GM23338 (cell line): ENCODE measurements at regions not wholly inside any gene's neighbourhood (a gene's known extent, or its start where the extent isn't known, plus 50 kb on each side); places are given as distances from the start of the nearest gene placed in this dataset.

ENCODE experiments used
- ATAC-seq: fragments of 200-7000 bp; cut with Tn5 transposase; 3 replicates; pipeline ENCODE4 v1.9.1; 2020
- DNase-seq: peaks from one replicate; pipeline ENCODE4 v3.0.0-alpha.2; 2015; ENCODE audit warnings: low spot score
- H2AFZ ChIP-seq: fragments of 200-600 bp; sonication (generic); 2 replicates; pipeline ENCODE4 v1.8.0; 2016; ENCODE audit warnings: antibody characterized with exemption, mild to moderate bottlenecking, moderate library complexity
- H3F3A ChIP-seq: fragments of 200-600 bp; sonication (generic); replicated peaks from 2 replicates; pipeline ENCODE4 v1.8.0; 2017; ENCODE audit warnings: antibody characterized with exemption, mixed run types, low read depth
- H3K27ac ChIP-seq: fragments of 200-600 bp; sonication (generic); 2 replicates; pipeline ENCODE4 v1.6.1; 2016; ENCODE audit warnings: low read depth
- H3K27me3 ChIP-seq: fragments of 200-600 bp; sonication (generic); 2 replicates; pipeline ENCODE4 v1.8.0; 2016; ENCODE audit warnings: mild to moderate bottlenecking, mixed run types, moderate library complexity; ENCODE audit not compliant: insufficient read depth
- H3K36me3 ChIP-seq: fragments of 200-600 bp; sonication (generic); 2 replicates; pipeline ENCODE4 v1.8.0; 2016; ENCODE audit warnings: mild to moderate bottlenecking; ENCODE audit not compliant: insufficient read depth
- H3K4me1 ChIP-seq: fragments of 200-600 bp; sonication (generic); 2 replicates; pipeline ENCODE4 v1.8.0; 2016; ENCODE audit warnings: mild to moderate bottlenecking, moderate library complexity; ENCODE audit not compliant: insufficient read depth
- H3K4me2 ChIP-seq: fragments of 200-600 bp; sonication (generic); 2 replicates; pipeline ENCODE4 v1.7.1; 2017; ENCODE audit warnings: mixed run types
- H3K4me3 ChIP-seq: fragments of 200-600 bp; sonication (generic); 2 replicates; pipeline ENCODE4 v1.6.1; 2016; ENCODE audit warnings: mixed run types
- H3K79me2 ChIP-seq: fragments of 200-600 bp; sonication (generic); replicated peaks from 2 replicates; pipeline ENCODE4 v1.8.0; 2017; ENCODE audit warnings: mild to moderate bottlenecking; ENCODE audit not compliant: insufficient read depth
- H3K9me2 ChIP-seq: fragments of 200-600 bp; sonication (generic); 2 replicates; pipeline ENCODE4 v1.8.0; 2017; ENCODE audit not compliant: insufficient read depth
- H4K20me1 ChIP-seq: fragments of 200-600 bp; sonication (generic); replicated peaks from 2 replicates; pipeline ENCODE4 v1.8.0; 2017; ENCODE audit warnings: mild to moderate bottlenecking; ENCODE audit not compliant: insufficient read depth
- H3K27ac Mint-ChIP-seq: 2 replicates; pipeline ENCODE4 v1.8.0; 2020; ENCODE audit warnings: inconsistent platforms, mild to moderate bottlenecking, moderate library complexity, mixed read lengths
- H3K27me3 Mint-ChIP-seq: 3 replicates; pipeline ENCODE4 v1.8.0; 2022; ENCODE audit warnings: low read depth, mild to moderate bottlenecking, moderate library complexity, mixed read lengths, inconsistent platforms; ENCODE audit not compliant: insufficient read depth, poor library complexity
- H3K36me3 Mint-ChIP-seq: 3 replicates; pipeline ENCODE4 v1.8.0; 2021; ENCODE audit warnings: low read depth, mild to moderate bottlenecking, inconsistent platforms, moderate library complexity, mixed read lengths
- H3K4me1 Mint-ChIP-seq: 3 replicates; pipeline ENCODE4 v1.8.0; 2020; ENCODE audit warnings: mild to moderate bottlenecking, inconsistent platforms, mixed read lengths
- H3K4me3 Mint-ChIP-seq: 3 replicates; pipeline ENCODE4 v1.8.0; 2021; ENCODE audit warnings: moderate library complexity, mild to moderate bottlenecking, inconsistent platforms, mixed read lengths
- H3K9me3 Mint-ChIP-seq: 3 replicates; pipeline ENCODE4 v1.8.0; 2020; ENCODE audit warnings: moderate library complexity, mild to moderate bottlenecking, inconsistent platforms, mixed read lengths
- NANOG ChIP-seq: IDR thresholded peaks from 2 replicates; pipeline ENCODE4 v1.6.1; 2016; ENCODE audit warnings: antibody characterized with exemption, borderline replicate concordance
- POLR2AphosphoS5 ChIP-seq: IDR thresholded peaks from 2 replicates; pipeline ENCODE4 v1.6.1; 2016; ENCODE audit warnings: antibody characterized with exemption, low read depth
- STAT1 ChIP-seq: IDR thresholded peaks from one replicate; pipeline ENCODE4 v1.6.1; 2016; ENCODE audit warnings: antibody characterized with exemption; ENCODE audit not compliant: unreplicated experiment
- ZNF331 ChIP-seq: fragments of 250-450 bp; sonication (Bioruptor Pico); IDR thresholded peaks from 2 replicates; pipeline ENCODE4 v1.5.0; 2020; ENCODE audit warnings: low read depth, mild to moderate bottlenecking, moderate library complexity
- TF ChIP-seq, protein P1 (sequence below): fragments of 250-450 bp; sonication (Bioruptor Pico); IDR thresholded peaks from 2 replicates; pipeline ENCODE4 v1.5.0; 2020; ENCODE audit warnings: mild to moderate bottlenecking, moderate library complexity
- TF ChIP-seq, protein P2 (sequence below): IDR thresholded peaks from 2 replicates; pipeline ENCODE4 v1.6.1; 2016; ENCODE audit warnings: antibody characterized with exemption

DNA sequence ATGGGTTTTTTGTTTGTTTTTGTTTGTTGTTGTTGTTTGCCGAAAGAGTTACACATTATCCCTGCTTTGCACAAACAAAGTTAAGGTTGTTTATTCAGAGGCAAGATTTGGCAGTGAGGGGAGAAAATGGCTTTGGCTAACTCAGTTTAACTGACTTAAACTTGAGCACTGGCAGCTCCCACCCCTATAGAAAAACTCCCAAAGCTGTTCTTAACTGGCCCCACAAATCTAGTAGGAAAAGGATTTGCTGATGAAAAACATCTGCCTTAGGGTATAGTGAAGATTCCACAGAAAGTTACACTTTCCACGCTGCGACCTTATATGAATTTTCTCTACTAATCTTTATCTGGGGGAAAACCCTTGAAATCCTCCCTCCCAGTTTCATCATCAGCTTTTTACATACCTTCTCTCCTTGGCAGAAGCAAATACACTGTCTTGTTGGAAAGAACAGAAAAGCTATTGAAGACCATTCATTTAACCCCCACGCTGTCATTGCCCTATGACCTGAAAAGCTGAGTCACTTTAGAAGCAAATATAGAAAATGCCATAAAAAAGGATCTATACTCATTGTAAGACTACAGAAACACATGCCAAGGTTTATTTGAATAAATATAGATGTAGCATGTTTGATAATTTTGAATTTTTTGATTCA, 551.7 kb downstream of the NR2F2 start:
- ATAC-seq (no peak), DNase-seq (no peak)
- Histone ChIP-seq H3K4me3 (no peak overlapping the region), H3K36me3 (no peaks in the 10 kb centered on the region), H3K79me2 (no peaks in the 10 kb centered on the region; the same call in 1 of the 2 replicates), H3F3A (no peaks in the 10 kb centered on the region), H3K4me2 (no peak overlapping the region), H3K27ac (no peak overlapping the region), H3K4me1 (peaks cover 17% of the 10 kb centered on the region), H2AFZ (no peak overlapping the region), H3K27me3 (no peaks in the 10 kb centered on the region), H3K9me2 (peaks cover 17% of the 10 kb centered on the region), H4K20me1 (no peaks in the 10 kb centered on the region)
- Mint-ChIP-seq H3K36me3 (no peaks in the 10 kb centered on the region), H3K4me1 (peaks cover 10% of the 10 kb centered on the region; the same call in 2 of the 3 replicates), H3K27ac (no peak overlapping the region), H3K27me3 (peaks cover 2% of the 10 kb centered on the region), H3K9me3 (no peaks in the 10 kb centered on the region; the same call in 2 of the 3 replicates), H3K4me3 (no peak overlapping the region)
- TF ChIP-seq POLR2AphosphoS5 (no peak), ZNF331 (CRISPR knock-in tag) (no peak), STAT1 (no peak), NANOG (no peak)
- TF ChIP-seq, protein P1, sequence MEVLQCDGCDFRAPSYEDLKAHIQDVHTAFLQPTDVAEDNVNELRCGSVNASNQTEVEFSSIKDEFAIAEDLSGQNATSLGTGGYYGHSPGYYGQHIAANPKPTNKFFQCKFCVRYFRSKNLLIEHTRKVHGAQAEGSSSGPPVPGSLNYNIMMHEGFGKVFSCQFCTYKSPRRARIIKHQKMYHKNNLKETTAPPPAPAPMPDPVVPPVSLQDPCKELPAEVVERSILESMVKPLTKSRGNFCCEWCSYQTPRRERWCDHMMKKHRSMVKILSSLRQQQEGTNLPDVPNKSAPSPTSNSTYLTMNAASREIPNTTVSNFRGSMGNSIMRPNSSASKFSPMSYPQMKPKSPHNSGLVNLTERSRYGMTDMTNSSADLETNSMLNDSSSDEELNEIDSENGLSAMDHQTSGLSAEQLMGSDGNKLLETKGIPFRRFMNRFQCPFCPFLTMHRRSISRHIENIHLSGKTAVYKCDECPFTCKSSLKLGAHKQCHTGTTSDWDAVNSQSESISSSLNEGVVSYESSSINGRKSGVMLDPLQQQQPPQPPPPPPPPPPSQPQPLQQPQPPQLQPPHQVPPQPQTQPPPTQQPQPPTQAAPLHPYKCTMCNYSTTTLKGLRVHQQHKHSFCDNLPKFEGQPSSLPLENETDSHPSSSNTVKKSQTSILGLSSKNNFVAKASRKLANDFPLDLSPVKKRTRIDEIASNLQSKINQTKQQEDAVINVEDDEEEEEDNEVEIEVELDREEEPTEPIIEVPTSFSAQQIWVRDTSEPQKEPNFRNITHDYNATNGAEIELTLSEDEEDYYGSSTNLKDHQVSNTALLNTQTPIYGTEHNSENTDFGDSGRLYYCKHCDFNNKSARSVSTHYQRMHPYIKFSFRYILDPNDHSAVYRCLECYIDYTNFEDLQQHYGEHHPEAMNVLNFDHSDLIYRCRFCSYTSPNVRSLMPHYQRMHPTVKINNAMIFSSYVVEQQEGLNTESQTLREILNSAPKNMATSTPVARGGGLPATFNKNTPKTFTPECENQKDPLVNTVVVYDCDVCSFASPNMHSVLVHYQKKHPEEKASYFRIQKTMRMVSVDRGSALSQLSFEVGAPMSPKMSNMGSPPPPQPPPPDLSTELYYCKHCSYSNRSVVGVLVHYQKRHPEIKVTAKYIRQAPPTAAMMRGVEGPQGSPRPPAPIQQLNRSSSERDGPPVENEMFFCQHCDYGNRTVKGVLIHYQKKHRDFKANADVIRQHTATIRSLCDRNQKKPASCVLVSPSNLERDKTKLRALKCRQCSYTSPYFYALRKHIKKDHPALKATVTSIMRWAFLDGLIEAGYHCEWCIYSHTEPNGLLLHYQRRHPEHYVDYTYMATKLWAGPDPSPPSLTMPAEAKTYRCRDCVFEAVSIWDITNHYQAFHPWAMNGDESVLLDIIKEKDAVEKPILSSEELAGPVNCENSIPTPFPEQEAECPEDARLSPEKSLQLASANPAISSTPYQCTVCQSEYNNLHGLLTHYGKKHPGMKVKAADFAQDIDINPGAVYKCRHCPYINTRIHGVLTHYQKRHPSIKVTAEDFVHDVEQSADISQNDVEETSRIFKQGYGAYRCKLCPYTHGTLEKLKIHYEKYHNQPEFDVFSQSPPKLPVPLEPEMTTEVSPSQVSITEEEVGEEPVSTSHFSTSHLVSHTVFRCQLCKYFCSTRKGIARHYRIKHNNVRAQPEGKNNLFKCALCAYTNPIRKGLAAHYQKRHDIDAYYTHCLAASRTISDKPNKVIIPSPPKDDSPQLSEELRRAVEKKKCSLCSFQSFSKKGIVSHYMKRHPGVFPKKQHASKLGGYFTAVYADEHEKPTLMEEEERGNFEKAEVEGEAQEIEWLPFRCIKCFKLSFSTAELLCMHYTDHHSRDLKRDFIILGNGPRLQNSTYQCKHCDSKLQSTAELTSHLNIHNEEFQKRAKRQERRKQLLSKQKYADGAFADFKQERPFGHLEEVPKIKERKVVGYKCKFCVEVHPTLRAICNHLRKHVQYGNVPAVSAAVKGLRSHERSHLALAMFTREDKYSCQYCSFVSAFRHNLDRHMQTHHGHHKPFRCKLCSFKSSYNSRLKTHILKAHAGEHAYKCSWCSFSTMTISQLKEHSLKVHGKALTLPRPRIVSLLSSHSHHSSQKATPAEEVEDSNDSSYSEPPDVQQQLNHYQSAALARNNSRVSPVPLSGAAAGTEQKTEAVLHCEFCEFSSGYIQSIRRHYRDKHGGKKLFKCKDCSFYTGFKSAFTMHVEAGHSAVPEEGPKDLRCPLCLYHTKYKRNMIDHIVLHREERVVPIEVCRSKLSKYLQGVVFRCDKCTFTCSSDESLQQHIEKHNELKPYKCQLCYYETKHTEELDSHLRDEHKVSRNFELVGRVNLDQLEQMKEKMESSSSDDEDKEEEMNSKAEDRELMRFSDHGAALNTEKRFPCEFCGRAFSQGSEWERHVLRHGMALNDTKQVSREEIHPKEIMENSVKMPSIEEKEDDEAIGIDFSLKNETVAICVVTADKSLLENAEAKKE: no peak
- TF ChIP-seq, protein P2, sequence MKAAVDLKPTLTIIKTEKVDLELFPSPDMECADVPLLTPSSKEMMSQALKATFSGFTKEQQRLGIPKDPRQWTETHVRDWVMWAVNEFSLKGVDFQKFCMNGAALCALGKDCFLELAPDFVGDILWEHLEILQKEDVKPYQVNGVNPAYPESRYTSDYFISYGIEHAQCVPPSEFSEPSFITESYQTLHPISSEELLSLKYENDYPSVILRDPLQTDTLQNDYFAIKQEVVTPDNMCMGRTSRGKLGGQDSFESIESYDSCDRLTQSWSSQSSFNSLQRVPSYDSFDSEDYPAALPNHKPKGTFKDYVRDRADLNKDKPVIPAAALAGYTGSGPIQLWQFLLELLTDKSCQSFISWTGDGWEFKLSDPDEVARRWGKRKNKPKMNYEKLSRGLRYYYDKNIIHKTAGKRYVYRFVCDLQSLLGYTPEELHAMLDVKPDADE: no peak
